ENCODE measurements at regions not wholly inside any gene's neighbourhood (a gene's known extent, or its start where the extent isn't known, plus 50 kb on each side); places are given as distances from the start of the nearest gene placed in this dataset.
"Not testable (repeated sequence)": the region's sequence is repeated elsewhere in the genome, so short reads cannot be mapped to it uniquely, and the experiment has no call there.

- Histone ChIP-seq H3K27ac (ENCODE audit: insufficient read depth, low read length, poor library complexity, severe bottlenecking) (no peak overlapping the region), H3K9me3 (ENCODE audit: control insufficient read depth in 2 of 2, low read length in 2 of 2) (peaks cover 0 to 14% of the 10 kb centered on the region in 2 experiments), H3K27me3 (ENCODE audit: control insufficient read depth, insufficient read depth, low read length) (no peaks in the 10 kb centered on the region), H3K4me1 (ENCODE audit: control insufficient read depth, insufficient read depth, low read length, poor library complexity, severe bottlenecking) (no peaks in the 10 kb centered on the region), H3K36me3 (ENCODE audit: control insufficient read depth, insufficient read depth, low read length) (no peaks in the 10 kb centered on the region), H3K4me3 (ENCODE audit: low read depth, low read length) (no peak overlapping the region)
- Mint-ChIP-seq H3K4me3 (no peak overlapping the region), H3K9me3 (peaks cover 1 to 30% (median 12%) of the 10 kb centered on the region in 7 donors), H3K27me3 (no peaks in the 10 kb centered on the region), H3K4me1 (no peaks in the 10 kb centered on the region), H3K27ac (no peak overlapping the region), H3K36me3 (no peaks in the 10 kb centered on the region)
- no peak for ATAC-seq (ENCODE audit: low read depth in 2 of 2)
- no peak for DNase-seq
Measured at GRCh38 chr6:141953072-141953471, 179.7 kb upstream of the GJE1 start.

DNA sequence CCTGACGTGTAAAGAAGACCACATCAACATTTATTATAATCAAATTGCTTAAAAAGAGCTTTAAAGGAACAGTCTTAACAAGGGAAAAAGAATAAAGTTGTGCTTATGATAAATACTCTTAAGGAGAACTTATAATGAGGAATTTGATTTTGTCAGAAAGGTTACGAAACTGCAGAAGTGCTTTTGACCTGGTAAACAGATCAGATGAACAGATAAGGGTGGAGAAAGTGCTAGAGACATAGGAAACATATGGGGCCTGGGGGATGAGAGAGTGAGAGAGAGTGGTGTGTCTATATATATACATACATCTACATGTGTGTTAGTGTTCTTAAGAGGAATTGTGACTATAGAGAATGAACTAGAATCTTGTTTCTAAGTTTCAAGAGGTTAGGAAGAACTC, 186.2 kb upstream of the GJE1 start:
- Mint-ChIP-seq H3K27me3 (no peaks in the 10 kb centered on the region), H3K4me1 (no peaks in the 10 kb centered on the region), H3K27ac (no peak overlapping the region), H3K4me3 (no peak overlapping the region), H3K9me3 (peaks cover 1 to 29% (median 8%) of the 10 kb centered on the region in 7 donors), H3K36me3 (no peaks in the 10 kb centered on the region)
- Histone ChIP-seq H3K9me3 (ENCODE audit: control insufficient read depth in 2 of 2, low read length in 2 of 2) (peaks cover 0 to 2% of the 10 kb centered on the region in 2 experiments), H3K4me3 (ENCODE audit: low read depth, low read length) (no peak overlapping the region), H3K4me1 (ENCODE audit: control insufficient read depth, insufficient read depth, low read length, poor library complexity, severe bottlenecking) (no peaks in the 10 kb centered on the region), H3K27ac (ENCODE audit: insufficient read depth, low read length, poor library complexity, severe bottlenecking) (no peak overlapping the region), H3K36me3 (ENCODE audit: control insufficient read depth, insufficient read depth, low read length) (no peaks in the 10 kb centered on the region), H3K27me3 (ENCODE audit: control insufficient read depth, insufficient read depth, low read length) (no peaks in the 10 kb centered on the region)
- ATAC-seq (ENCODE audit: low read depth in 2 of 2) (no peak), DNase-seq (no peak)

DNA sequence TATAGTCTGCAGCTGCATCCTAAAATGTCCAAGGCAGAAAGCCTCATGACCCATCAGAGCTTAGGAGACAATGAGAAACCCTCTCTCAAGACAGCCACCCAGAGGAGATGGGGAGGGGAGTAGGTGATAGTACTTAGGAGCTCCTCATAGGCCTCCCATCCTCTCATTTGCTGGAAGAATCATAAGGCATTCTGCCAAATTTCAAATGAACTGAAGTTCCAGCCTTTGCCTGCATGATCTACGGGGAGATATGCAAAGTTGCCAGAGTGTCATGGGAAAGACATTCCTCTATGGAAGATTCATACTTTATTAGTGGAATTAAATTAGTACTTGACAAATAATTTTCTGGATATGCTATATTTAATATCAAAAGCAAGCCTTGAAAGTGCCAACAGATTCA, 194.1 kb upstream of the GJE1 start:
- H3K27me3 ChIP-seq (ENCODE audit: control insufficient read depth, insufficient read depth, low read length) = no peaks in the 10 kb centered on the region
- no peaks in the 10 kb centered on the region for H3K36me3 ChIP-seq (ENCODE audit: control insufficient read depth, insufficient read depth, low read length)
- no peak overlapping the region for H3K4me3 ChIP-seq (ENCODE audit: low read depth, low read length)
- Mint-ChIP-seq H3K36me3 (no peaks in the 10 kb centered on the region), H3K4me3 (no peak overlapping the region), H3K27ac (no peak overlapping the region), H3K27me3 (no peaks in the 10 kb centered on the region), H3K4me1 (no peaks in the 10 kb centered on the region), H3K9me3 (peaks cover 0 to 26% (median 10%) of the 10 kb centered on the region in 7 donors)
- H3K9me3 ChIP-seq (ENCODE audit: control insufficient read depth in 2 of 2, low read length in 2 of 2) = peaks cover 0 to 2% of the 10 kb centered on the region in 2 experiments
- no peak overlapping the region for H3K27ac ChIP-seq (ENCODE audit: insufficient read depth, low read length, poor library complexity, severe bottlenecking)
- DNase-seq (no peak), ATAC-seq (ENCODE audit: low read depth in 2 of 2) (no peak)
- no peaks in the 10 kb centered on the region for H3K4me1 ChIP-seq (ENCODE audit: control insufficient read depth, insufficient read depth, low read length, poor library complexity, severe bottlenecking)

- H3K27me3 Mint-ChIP-seq = no peaks in the 10 kb centered on the region
- Histone ChIP-seq H3K4me3 (ENCODE audit: low read depth, low read length) (no peak overlapping the region), H3K9me3 (ENCODE audit: control insufficient read depth in 2 of 2, low read length in 2 of 2) (no peaks in the 10 kb centered on the region), H3K4me1 (ENCODE audit: control insufficient read depth, insufficient read depth, low read length, poor library complexity, severe bottlenecking) (no peaks in the 10 kb centered on the region), H3K27ac (ENCODE audit: insufficient read depth, low read length, poor library complexity, severe bottlenecking) (no peak overlapping the region), H3K36me3 (ENCODE audit: control insufficient read depth, insufficient read depth, low read length) (no peaks in the 10 kb centered on the region), H3K27me3 (ENCODE audit: control insufficient read depth, insufficient read depth, low read length) (no peaks in the 10 kb centered on the region)
- no peaks in the 10 kb centered on the region for H3K36me3 Mint-ChIP-seq
- DNase-seq = no peak
- no peak for ATAC-seq (ENCODE audit: low read depth in 2 of 2)
- H3K9me3 Mint-ChIP-seq = peaks cover 0 to 2% (median 1%) of the 10 kb centered on the region in 7 donors
- H3K27ac Mint-ChIP-seq = no peak overlapping the region
- no peak overlapping the region for H3K4me3 Mint-ChIP-seq
- no peaks in the 10 kb centered on the region for H3K4me1 Mint-ChIP-seq
Measured at GRCh38 chr6:141932685-141933084, 200.0 kb upstream of the GJE1 start.

GRCh38 chr6:141926200-141926900, 206.4 kb upstream of the GJE1 start:
- not testable (repeated sequence) for ATAC-seq (ENCODE audit: low read depth in 2 of 2); H3K9me3 ChIP-seq (ENCODE audit: control insufficient read depth in 2 of 2, low read length in 2 of 2); H3K36me3 Mint-ChIP-seq; H3K27ac Mint-ChIP-seq; H3K27me3 ChIP-seq (ENCODE audit: control insufficient read depth, insufficient read depth, low read length); H3K4me1 Mint-ChIP-seq; H3K27me3 Mint-ChIP-seq; H3K4me3 ChIP-seq (ENCODE audit: low read depth, low read length); DNase-seq; H3K27ac ChIP-seq (ENCODE audit: insufficient read depth, low read length, poor library complexity, severe bottlenecking); H3K36me3 ChIP-seq (ENCODE audit: control insufficient read depth, insufficient read depth, low read length); H3K4me3 Mint-ChIP-seq; H3K9me3 Mint-ChIP-seq; H3K4me1 ChIP-seq (ENCODE audit: control insufficient read depth, insufficient read depth, low read length, poor library complexity, severe bottlenecking)

GRCh38 chr6:141925001-141925400, 207.7 kb upstream of the GJE1 start:
- Histone ChIP-seq H3K36me3 (ENCODE audit: control insufficient read depth, insufficient read depth, low read length) (no peaks in the 10 kb centered on the region), H3K4me1 (ENCODE audit: control insufficient read depth, insufficient read depth, low read length, poor library complexity, severe bottlenecking) (no peaks in the 10 kb centered on the region), H3K9me3 (ENCODE audit: control insufficient read depth in 2 of 2, low read length in 2 of 2) (no peaks in the 10 kb centered on the region), H3K4me3 (ENCODE audit: low read depth, low read length) (no peak overlapping the region), H3K27ac (ENCODE audit: insufficient read depth, low read length, poor library complexity, severe bottlenecking) (no peak overlapping the region), H3K27me3 (ENCODE audit: control insufficient read depth, insufficient read depth, low read length) (no peaks in the 10 kb centered on the region)
- H3K4me1 Mint-ChIP-seq = no peaks in the 10 kb centered on the region
- ATAC-seq (ENCODE audit: low read depth in 2 of 2) = no peak
- H3K27ac Mint-ChIP-seq = no peak overlapping the region
- H3K9me3 Mint-ChIP-seq = peaks cover 0 to 1% (median 0%) of the 10 kb centered on the region in 7 donors
- no peaks in the 10 kb centered on the region for H3K36me3 Mint-ChIP-seq
- H3K4me3 Mint-ChIP-seq = no peak overlapping the region
- no peak for DNase-seq
- H3K27me3 Mint-ChIP-seq = no peaks in the 10 kb centered on the region

DNA sequence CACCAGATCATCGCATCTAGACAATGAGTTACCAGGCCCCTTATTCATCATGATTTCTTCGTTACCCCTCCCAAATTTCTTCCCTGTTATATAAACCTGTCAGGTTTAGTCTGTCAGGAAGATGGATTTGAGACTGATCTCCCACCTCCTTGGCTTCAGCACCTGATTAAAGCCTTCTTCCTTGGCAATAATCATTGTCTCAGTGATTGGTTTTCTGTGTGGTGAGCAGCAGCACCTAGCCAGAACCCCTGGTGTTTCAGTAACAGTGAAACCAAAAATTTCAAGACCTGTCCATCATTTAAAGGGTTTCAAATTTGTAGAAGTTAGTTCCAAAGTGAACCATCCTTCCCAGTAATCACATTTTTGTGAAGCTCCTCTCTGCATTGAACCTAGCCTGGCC, 209.8 kb upstream of the GJE1 start:
- Histone ChIP-seq H3K4me1 (ENCODE audit: control insufficient read depth, insufficient read depth, low read length, poor library complexity, severe bottlenecking) (no peaks in the 10 kb centered on the region), H3K4me3 (ENCODE audit: low read depth, low read length) (no peak overlapping the region), H3K9me3 (ENCODE audit: control insufficient read depth in 2 of 2, low read length in 2 of 2) (no peaks in the 10 kb centered on the region), H3K27me3 (ENCODE audit: control insufficient read depth, insufficient read depth, low read length) (no peaks in the 10 kb centered on the region), H3K36me3 (ENCODE audit: control insufficient read depth, insufficient read depth, low read length) (no peaks in the 10 kb centered on the region), H3K27ac (ENCODE audit: insufficient read depth, low read length, poor library complexity, severe bottlenecking) (no peak overlapping the region)
- H3K36me3 Mint-ChIP-seq = no peaks in the 10 kb centered on the region
- H3K4me1 Mint-ChIP-seq = no peaks in the 10 kb centered on the region
- peaks cover 0 to 1% (median 0%) of the 10 kb centered on the region in 7 donors for H3K9me3 Mint-ChIP-seq
- no peaks in the 10 kb centered on the region for H3K27me3 Mint-ChIP-seq
- H3K4me3 Mint-ChIP-seq = no peak overlapping the region
- ATAC-seq (ENCODE audit: low read depth in 2 of 2) (no peak), DNase-seq (no peak)
- H3K27ac Mint-ChIP-seq = no peak overlapping the region

GRCh38 chr6:141916682-141917505, 215.8 kb upstream of the GJE1 start:
- not testable (repeated sequence) for H3K27me3 Mint-ChIP-seq; H3K27me3 ChIP-seq (ENCODE audit: control insufficient read depth, insufficient read depth, low read length)

More at GRCh38 chr6:141916682-141917505, 215.8 kb upstream of the GJE1 start:
- H3K9me3 Mint-ChIP-seq; H3K27ac Mint-ChIP-seq; H3K9me3 ChIP-seq (ENCODE audit: control insufficient read depth in 2 of 2, low read length in 2 of 2); H3K4me3 Mint-ChIP-seq; H3K4me1 Mint-ChIP-seq; DNase-seq; H3K27ac ChIP-seq (ENCODE audit: insufficient read depth, low read length, poor library complexity, severe bottlenecking); H3K36me3 Mint-ChIP-seq; ATAC-seq (ENCODE audit: low read depth in 2 of 2); H3K4me3 ChIP-seq (ENCODE audit: low read depth, low read length); H3K36me3 ChIP-seq (ENCODE audit: control insufficient read depth, insufficient read depth, low read length); H3K4me1 ChIP-seq (ENCODE audit: control insufficient read depth, insufficient read depth, low read length, poor library complexity, severe bottlenecking): not testable (repeated sequence)

All from CD4-positive, CD25-positive, alpha-beta regulatory T cell (primary cell).